GM12873 (cell line): ENCODE measurements at regions not wholly inside any gene's neighbourhood (a gene's known extent, or its start where the extent isn't known, plus 50 kb on each side); places are given as distances from the start of the nearest gene placed in this dataset.

Source experiments
- TF ChIP-seq, protein P1 (sequence below): IDR thresholded peaks from 2 replicates; pipeline ENCODE4 v1.5.1; 2012; ENCODE audit warnings: low read depth, mild to moderate bottlenecking, moderate library complexity, low read length, control low read depth; ENCODE audit not compliant: insufficient read depth; ENCODE audit errors: missing control alignments

GRCh38 chr4:45883421-45883820, 240.4 kb downstream of the GABRG1 start:
- TF ChIP-seq, protein P1, sequence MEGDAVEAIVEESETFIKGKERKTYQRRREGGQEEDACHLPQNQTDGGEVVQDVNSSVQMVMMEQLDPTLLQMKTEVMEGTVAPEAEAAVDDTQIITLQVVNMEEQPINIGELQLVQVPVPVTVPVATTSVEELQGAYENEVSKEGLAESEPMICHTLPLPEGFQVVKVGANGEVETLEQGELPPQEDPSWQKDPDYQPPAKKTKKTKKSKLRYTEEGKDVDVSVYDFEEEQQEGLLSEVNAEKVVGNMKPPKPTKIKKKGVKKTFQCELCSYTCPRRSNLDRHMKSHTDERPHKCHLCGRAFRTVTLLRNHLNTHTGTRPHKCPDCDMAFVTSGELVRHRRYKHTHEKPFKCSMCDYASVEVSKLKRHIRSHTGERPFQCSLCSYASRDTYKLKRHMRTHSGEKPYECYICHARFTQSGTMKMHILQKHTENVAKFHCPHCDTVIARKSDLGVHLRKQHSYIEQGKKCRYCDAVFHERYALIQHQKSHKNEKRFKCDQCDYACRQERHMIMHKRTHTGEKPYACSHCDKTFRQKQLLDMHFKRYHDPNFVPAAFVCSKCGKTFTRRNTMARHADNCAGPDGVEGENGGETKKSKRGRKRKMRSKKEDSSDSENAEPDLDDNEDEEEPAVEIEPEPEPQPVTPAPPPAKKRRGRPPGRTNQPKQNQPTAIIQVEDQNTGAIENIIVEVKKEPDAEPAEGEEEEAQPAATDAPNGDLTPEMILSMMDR, result no peak

DNA sequence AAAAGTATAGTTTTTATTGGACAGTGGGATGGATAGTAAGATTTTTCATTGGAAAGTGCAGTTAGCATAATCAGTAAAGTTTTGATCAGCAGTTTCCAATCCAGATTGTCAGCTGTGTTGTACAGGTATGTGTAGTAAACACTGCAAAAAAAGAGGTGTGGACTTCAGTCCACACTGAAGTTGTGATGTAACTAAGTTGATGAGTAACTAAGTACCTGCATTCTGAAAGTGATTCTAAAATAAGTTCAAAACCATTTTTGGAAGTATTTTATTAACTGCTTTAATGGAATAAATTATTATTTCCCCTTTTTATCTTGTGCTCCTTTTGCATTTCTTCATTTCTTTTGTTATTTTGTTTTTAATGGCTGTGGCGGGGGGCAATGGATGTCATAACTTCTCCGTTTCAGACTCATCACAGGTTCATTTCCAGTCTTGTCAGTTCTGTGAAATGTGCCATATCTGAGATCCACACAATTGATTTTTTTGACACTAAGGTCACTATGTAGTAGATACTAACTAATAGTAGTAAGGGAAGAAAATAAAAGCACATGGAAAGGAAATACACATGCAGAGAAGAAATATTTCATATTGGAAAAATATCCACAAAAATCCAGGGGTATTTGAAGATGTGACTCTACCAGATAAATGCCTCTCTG, 247.5 kb downstream of the GABRG1 start:
- TF ChIP-seq, protein P1, result no peak

- TF ChIP-seq, protein P1, result no peak
Observed at GRCh38 chr4:45869184-45869583, 254.7 kb downstream of the GABRG1 start.

GRCh38 chr4:45865781-45866180, 258.1 kb downstream of the GABRG1 start:
- TF ChIP-seq, protein P1, result no peak

DNA sequence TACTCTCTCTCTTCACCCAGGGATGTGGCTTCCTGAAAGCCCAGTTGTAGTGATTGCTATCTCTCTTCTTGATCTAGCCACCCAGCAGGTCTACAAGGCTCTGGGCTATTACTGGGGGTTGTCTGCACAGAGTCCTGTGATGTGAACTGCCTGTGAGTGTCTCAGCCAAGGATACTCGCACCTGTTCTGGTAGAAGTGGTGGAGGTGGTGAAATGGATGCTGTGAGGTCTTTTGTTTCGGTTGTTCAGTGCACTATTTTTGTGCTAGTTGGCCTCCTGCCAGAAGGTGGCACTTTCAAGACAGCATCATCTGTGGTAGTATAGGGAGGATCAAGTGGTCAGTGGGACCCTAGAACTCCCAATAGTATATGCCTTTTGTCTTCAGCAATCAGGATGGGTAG, 268.0 kb downstream of the GABRG1 start:
- TF ChIP-seq, protein P1, result no peak

GRCh38 chr4:45846016-45846415, 277.8 kb downstream of the GABRG1 start:
- TF ChIP-seq, protein P1, result no peak

GRCh38 chr4:45841791-45842190, 282.1 kb downstream of the GABRG1 start:
- TF ChIP-seq, protein P1, result no peak
